Neural crest cell (in vitro differentiated cells): ENCODE measurements at regions not wholly inside any gene's neighbourhood (a gene's known extent, or its start where the extent isn't known, plus 50 kb on each side); places are given as distances from the start of the nearest gene placed in this dataset.

ENCODE experiments used
- DNase-seq: peaks from one replicate; pipeline ENCODE4 v3.0.0; 2021; ENCODE audit warnings: low read depth, mixed read lengths, low spot score
- H3K27ac Mint-ChIP-seq: one replicate; pipeline ENCODE4 v1.8.0; 2021; ENCODE audit warnings: mild to moderate bottlenecking, mixed read lengths; ENCODE audit not compliant: unreplicated experiment
- H3K27me3 Mint-ChIP-seq: 2 replicates; pipeline ENCODE4 v1.8.0; 2021; ENCODE audit warnings: low read depth, mild to moderate bottlenecking, mixed read lengths
- H3K36me3 Mint-ChIP-seq: 2 replicates; pipeline ENCODE4 v1.8.0; 2021; ENCODE audit warnings: low read depth, mild to moderate bottlenecking, mixed read lengths
- H3K4me1 Mint-ChIP-seq: 2 replicates; pipeline ENCODE4 v1.8.0; 2021; ENCODE audit warnings: mixed read lengths
- H3K4me3 Mint-ChIP-seq: one replicate; pipeline ENCODE4 v1.8.0; 2021; ENCODE audit warnings: mild to moderate bottlenecking, mixed read lengths
- H3K9me3 Mint-ChIP-seq: 2 replicates; pipeline ENCODE4 v1.8.0; 2021; ENCODE audit warnings: mixed read lengths
- TF ChIP-seq, protein P1 (sequence below): fragments of 200-600 bp; sonication (generic); conservative IDR thresholded peaks from 2 replicates; pipeline ENCODE4 v1.5.0; 2021; ENCODE audit warnings: antibody characterized with exemption, mild to moderate bottlenecking

DNA sequence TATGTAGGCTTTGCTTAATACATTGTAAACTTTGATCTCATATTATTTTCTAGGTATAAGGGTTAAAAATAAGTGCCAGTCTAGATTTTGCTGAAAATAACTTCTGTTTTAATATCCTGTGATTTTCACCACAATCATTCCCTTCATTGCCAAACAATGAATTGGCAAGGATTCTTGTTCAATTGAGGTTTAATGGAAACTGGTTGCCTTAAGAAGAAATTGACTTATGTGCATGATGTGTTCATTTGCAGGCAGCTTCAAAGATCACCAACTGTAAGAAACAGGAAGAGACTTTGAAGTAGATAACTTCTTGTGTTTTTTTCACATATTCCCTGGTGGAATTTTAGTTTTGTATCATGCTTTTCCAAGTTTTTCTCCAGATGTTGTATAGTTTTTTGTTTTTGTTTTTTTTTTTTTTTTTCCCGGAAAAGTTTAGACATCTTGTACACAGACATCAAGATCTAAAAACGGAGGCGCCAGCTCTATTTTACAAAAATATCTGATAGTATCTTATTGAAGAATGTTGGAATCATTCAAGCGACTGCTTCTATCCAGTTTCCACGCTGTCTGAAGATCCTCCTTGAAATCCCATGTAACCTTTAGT lies 108.3 kb downstream of the POSTN start:
- Mint-ChIP-seq H3K27me3 (no peaks in the 10 kb centered on the region), H3K9me3 (no peaks in the 10 kb centered on the region), H3K36me3 (no peaks in the 10 kb centered on the region), H3K4me3 (no peak overlapping the region), H3K4me1 (peaks cover 20% of the 10 kb centered on the region), H3K27ac (no peak overlapping the region)
- DNase-seq: no peak
- TF ChIP-seq, protein P1, sequence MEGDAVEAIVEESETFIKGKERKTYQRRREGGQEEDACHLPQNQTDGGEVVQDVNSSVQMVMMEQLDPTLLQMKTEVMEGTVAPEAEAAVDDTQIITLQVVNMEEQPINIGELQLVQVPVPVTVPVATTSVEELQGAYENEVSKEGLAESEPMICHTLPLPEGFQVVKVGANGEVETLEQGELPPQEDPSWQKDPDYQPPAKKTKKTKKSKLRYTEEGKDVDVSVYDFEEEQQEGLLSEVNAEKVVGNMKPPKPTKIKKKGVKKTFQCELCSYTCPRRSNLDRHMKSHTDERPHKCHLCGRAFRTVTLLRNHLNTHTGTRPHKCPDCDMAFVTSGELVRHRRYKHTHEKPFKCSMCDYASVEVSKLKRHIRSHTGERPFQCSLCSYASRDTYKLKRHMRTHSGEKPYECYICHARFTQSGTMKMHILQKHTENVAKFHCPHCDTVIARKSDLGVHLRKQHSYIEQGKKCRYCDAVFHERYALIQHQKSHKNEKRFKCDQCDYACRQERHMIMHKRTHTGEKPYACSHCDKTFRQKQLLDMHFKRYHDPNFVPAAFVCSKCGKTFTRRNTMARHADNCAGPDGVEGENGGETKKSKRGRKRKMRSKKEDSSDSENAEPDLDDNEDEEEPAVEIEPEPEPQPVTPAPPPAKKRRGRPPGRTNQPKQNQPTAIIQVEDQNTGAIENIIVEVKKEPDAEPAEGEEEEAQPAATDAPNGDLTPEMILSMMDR: no peak

GRCh38 chr13:37488726-37489125 lies 109.8 kb downstream of the POSTN start:
- Mint-ChIP-seq H3K9me3 (no peaks in the 10 kb centered on the region), H3K27ac (no peak overlapping the region), H3K27me3 (no peaks in the 10 kb centered on the region), H3K4me3 (no peak overlapping the region), H3K36me3 (no peaks in the 10 kb centered on the region), H3K4me1 (peaks cover 20% of the 10 kb centered on the region)
- TF ChIP-seq, protein P1: no peak
- DNase-seq: no peak

DNA sequence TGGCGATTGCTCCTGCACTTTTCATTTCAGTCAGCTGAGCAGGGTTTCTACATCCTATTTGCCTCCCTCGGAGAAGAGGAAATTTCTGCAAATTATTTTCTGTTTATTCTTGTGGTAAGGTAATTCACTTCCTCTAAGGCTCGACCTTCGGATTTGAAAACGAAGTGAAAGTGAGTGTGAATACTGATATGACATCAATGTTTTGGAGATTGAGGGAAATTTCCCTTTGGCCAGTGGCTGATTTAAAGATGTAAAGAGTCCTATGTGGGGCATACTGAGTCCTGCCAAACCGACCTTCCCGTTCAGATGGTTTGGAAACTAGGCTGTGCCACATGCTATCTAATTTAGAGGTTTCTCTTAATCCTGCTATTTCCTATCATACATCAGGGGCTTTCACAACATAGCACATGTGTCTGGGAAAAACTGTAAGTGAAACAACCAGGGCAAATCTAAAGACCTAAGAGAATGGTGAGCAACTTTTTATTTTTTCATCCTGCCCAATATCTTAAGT lies 112.3 kb downstream of the POSTN start:
- Mint-ChIP-seq H3K27ac (no peak overlapping the region), H3K4me3 (no peak overlapping the region), H3K4me1 (peaks cover 15% of the 10 kb centered on the region), H3K27me3 (no peaks in the 10 kb centered on the region), H3K36me3 (no peaks in the 10 kb centered on the region), H3K9me3 (no peaks in the 10 kb centered on the region)
- no peak for DNase-seq
- TF ChIP-seq, protein P1: no peak

- Mint-ChIP-seq H3K9me3 (no peaks in the 10 kb centered on the region), H3K4me1 (peaks cover 15% of the 10 kb centered on the region), H3K36me3 (no peaks in the 10 kb centered on the region), H3K27ac (no peak overlapping the region), H3K27me3 (no peaks in the 10 kb centered on the region), H3K4me3 (no peak overlapping the region)
- DNase-seq: no peak
- TF ChIP-seq, protein P1: no peak
These were observed 112.8 kb downstream of the POSTN start for GRCh38 chr13:37485756-37486155.

- DNase-seq: no peak
- Mint-ChIP-seq H3K4me3 (no peak overlapping the region), H3K4me1 (no peaks in the 10 kb centered on the region), H3K27ac (no peak overlapping the region), H3K9me3 (no peaks in the 10 kb centered on the region), H3K36me3 (no peaks in the 10 kb centered on the region), H3K27me3 (no peaks in the 10 kb centered on the region)
- TF ChIP-seq, protein P1: no peak
These were observed 114.5 kb downstream of the POSTN start for GRCh38 chr13:37484056-37484455.
